Dedifferentiated amniotic fluid mesenchymal stem cell (primary cell): ENCODE measurements at regions not wholly inside any gene's neighbourhood (a gene's known extent, or its start where the extent isn't known, plus 50 kb on each side); places are given as distances from the start of the nearest gene placed in this dataset.
"Not testable (repeated sequence)": the region's sequence is repeated elsewhere in the genome, so short reads cannot be mapped to it uniquely, and the experiment has no call there.

ENCODE experiments used
- DNase-seq: peaks from one replicate; pipeline ENCODE4 v3.0.0-alpha.2; 2016; ENCODE audit errors: extremely low spot score

DNA sequence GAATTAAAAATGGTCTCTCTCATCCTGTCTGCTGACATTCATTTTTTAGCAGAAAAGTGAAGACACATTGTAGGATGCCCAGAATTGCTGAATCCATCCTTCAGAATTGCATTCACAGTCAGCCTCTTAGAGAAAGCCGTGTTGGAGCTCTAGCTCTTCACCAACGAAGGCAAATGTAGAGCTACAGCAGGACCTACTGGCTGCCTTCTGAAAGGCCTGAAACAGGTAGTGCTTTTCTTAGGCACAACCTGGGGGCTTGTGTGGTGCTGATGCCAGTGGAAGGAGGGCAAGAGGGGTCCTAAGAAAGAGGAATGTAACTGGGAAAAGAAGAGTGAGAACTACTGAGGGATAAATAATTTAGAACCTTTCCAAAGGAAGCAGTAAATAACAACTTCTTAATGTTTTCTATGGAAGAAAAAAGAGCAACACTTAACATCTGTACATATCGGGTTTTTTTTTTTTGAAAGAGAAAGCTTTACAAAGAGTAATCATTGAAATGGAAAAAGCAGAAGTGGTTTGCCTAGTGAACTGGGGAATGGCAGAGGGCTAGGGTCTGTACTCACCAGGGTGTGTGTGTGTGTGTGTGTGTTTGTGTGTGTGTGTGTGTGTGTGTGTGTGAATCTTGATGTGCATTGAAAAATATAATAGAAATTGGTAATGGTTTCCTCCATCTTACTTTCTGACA, 297.8 kb downstream of the SATB1 start:
- DNase-seq: no peak

DNA sequence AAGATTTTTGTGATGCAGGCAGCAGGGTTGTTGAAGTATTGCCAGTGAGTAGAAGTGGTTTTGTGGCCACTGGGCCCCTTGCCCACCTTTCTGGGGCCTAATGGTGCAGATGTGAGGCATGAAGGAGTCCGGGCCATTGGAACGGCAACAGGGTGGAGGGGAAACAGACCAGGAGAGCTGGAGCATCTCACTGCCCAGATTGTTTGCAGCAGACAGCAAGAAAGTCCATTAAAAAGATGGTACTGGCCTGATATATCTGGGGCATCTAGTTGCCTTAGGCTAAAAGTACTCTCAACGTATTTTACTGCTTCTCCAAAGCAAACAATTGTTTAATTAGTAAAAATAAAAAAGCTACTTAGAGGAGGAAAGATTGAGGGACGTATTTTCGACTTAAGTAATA, 298.4 kb downstream of the SATB1 start:
- DNase-seq: no peak

DNA sequence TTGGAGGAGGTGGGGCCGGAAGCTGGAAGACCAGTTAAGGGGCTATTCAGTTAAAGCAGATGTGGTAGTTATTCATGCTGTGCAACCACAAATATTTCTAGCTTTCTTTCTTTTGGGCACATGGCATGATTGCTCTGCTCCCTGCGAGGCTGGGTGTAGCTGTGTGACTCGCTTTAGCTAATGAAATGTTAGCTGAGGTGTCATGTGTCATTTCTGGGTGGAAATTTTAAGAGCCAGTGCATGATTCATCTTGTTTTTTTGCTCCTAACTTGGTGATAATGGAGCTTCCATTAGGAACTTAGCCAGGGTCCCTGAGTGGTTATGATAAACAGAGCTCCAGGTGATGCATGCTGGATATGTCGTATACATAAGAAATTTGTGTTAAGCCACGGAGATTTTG, 300.6 kb downstream of the SATB1 start:
- peak; percentile 34 for DNase-seq

DNA sequence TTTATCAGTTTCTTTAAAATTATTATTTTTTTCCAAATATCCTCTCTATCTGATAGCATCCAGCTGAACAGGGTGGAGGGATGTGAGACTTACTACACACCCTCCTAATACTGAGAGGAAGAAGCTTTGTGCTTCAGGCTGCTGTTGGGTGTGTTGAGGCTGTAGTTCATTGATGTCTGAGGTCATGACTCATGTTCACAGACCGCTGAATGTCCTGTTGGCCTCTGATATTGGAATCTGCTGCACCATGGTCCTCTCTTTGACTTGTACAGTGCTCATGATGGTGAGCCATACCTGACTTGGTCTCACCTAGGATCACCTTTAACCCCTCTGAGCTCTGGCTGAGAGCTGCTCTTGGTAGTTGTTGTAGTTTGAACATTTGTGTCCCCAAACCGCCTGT, 302.9 kb downstream of the SATB1 start:
- no peak for DNase-seq

DNA sequence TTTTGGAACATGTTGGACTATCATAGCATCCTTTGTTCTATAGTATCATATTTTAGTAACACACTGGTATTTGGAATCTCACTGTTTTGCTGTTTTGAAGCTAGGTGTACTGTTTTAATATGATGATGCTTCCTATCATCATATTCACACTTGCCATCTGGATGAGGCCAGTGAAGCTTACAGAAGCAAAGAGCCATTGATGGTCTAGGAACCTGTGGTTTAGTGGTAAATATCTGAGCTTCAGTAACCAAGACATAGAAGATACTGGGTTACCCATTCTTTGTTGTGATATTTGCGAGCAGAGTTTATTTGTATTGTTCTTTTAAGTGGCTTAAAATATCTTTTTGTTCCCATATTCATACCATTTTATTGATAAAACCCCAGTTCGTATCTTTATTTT, 304.1 kb downstream of the SATB1 start:
- DNase-seq: no peak

DNA sequence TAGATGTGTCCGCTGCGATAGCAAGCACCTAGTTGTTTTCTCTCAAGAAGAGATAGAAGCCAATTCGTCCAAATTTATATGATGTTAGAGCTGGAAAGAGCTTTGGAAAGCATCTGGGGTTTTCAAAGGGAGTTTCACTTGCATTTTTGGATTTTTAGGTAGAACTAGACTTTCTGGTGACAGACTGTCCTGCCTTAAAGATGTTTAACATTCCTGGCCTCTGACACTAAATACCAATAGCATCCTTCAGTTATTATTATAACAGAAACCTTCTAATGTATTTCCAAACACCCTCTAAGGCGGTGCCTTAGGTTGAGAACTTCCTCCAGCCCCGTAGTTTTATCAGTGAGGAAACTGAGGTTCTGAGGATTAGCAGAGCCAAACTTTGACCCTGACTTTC, 305.3 kb downstream of the SATB1 start:
- no peak for DNase-seq

DNA sequence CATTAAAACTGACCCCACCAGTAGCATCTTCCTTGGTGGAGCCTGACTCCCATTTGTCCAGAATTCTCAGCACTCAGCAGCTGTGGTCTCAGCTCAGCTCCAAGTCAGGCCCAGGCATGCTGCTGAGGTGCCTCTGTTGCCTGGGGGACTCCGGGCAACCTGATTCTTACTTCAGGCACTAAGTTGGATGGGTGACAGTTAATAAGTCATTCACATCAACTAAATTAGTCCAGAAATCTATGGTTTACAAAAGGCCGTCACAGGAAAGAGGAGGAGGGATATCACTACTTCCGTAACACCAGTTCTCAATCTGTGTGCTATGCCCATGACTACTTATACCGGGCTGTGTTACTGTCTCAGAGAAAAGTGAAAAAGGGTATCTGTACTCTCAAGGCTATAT, 310.2 kb downstream of the SATB1 start:
- DNase-seq: no peak

DNA sequence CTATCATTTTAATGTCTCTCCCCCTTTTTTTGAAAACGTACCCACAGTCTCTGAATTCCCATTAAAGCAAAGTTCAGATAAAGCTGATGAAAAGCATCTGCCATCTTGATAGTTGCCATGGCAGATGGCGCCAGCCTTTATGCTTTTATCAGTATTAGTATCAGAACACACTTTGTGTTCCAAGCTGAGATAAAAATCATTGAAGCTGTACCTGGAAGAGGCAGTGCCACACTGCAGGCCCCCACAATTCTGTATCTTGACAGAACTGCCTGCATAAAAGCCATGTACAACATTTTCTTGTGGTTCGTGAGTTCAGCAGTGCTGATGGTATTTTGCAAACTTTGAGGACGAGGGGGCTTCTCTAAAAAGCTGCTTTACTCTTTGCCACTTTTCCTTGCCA, 311.7 kb downstream of the SATB1 start:
- no peak for DNase-seq

DNA sequence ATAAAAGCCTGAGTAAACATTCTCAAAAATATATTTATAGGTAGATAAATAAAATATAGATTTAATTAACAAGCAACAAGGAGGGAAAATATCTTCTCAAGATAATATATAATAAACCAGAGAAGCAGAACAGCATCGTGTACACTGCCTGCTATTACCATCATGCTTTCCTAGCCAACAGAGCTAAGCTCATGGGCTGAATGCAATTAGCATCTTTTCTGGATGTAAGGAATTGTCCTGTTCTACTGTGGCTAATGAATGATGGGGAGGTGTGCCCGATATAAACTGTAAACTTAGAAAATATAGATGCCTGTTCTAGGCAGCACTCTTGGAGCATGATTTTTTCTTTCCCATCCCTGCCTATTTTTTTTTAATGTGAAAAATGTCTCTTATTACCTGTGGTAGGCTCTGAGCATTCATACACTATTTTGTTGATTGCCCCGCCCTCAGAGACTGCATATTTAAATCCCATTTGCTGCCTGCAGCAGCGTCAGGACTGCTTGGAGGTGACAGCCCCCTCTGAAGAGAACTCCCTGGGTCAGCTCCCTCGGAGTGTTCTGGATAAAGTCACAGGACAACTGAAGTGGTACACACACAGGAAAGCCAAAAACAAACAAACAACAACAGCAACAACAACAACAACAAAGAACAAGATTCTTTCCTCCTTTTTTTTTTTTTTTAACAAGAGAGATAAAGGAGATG, 312.3 kb downstream of the SATB1 start:
- DNase-seq: no peak

DNA sequence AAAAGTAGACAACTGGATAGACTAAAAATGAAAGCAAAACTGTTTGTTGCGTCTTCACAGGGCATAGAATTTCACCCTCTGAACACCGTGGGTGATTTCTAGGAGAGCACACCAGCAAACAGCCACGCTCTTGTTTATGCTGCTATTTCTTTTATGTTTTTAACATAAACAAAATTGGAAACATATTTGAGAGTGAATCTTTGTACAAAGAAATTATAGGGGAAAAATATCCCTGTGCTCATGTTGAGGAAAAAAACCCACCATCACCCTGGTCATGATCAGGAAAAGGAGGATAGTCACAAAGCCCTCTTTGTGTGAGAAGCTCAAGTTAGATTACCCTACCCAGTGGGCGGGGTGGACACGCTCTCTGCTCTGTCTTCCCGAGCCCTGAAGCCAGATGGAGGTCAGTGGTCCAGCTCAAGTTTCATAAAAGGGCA, 313.3 kb downstream of the SATB1 start:
- DNase-seq: peak; percentile 44

DNA sequence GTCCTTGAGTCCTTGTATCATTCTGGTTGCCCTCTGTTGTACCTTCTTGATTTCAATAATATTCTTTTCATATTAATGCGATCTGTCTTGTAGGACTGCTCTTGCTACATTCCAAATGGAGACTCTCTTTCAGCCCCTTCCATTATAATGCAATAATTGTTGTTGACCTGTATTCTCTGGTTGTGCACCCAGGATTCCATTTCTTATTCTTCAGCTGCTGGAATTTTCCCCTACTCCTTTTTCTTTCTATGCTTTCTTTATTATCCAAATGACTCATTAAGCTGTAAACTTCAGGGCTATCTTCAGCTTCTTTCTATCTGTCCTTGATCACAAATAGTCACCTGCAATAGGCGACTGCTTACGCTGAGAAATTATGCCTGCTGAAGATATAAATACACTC, 321.5 kb downstream of the SATB1 start:
- no peak for DNase-seq

DNA sequence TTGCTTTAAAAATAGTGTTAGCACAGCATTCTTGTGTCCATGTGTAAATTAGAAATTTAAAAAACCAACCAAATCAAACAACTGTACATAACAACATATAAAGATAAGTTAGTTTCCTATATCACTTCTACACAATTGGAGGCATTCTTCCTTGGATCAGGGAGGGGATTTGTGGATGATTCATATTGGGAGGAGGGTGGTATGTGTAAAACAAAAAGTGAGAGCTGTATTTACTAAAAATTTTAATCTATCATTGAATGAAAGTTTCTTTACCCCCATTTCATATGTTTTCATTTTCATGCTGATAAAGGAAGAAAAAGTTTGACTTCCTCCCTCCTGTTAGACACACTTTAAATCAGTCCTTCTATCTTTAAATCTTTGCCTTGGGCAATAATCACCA, 325.0 kb downstream of the SATB1 start:
- DNase-seq: no peak

DNA sequence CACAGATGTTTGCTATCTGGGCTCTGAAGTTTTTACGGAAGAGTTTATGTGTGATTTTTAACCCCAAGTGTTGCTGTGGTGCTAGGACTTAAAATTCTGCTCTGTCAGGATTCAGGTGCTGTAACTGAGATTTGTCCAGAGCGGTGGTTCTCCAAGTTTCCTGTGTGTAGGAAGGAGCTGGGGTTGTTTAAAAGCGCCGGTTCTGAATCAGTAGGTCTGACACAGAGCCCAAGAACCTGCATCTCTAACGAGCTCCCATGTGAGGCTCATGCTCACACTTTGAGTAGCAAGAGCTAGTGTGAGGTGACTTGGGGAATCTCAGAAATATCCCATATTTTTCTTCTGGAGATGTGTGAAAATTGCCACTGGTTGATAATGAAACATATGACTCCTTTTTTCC, 325.5 kb downstream of the SATB1 start:
- DNase-seq: no peak

DNA sequence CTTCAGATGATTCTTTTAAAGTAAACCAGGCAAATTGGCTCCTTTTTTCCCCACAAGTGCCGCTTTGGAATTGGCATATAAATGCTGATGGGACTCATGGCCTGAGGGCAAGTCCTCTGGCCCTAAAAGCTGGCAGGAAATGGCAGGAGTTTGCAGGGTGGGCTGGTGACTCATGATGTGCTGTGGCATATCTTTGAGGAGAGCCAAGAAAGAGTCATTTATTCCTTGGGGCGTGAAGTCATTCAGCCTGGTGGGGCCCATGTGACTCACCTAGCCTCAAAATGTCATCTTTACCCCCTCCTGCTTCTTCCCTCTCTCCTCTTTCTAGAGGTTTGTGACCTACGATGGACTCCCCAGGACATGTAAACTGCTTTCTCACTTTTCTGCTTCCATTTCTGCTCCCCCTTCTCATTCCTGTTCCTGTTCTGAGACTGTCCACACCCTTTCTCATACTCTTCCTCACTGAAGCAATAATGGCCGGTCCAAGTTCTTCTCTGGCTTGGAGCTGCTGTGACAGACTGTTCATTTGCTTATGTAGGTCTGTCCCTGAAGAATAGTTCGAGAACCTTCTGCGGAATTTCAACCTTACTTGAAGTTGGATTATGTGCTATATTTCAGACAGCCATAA, 326.1 kb downstream of the SATB1 start:
- peak; percentile 70 for DNase-seq

DNA sequence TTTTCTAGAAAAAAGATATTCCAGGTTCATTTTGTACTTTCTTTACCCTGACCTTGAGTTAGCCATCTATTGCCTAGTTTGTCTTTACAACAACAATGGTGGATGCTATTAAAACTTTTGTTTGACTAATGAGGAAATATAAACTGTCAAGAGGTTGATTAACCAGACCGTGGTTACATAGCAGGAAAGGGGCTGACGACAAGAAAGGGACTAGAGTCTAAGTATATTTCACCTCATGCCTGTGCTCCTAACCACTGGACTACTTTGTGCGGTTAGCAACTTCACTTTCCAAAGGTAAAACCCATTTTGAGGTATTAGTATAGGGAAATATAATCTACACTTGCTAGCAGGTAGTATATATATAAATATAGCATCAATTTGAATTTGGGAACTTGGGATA, 327.1 kb downstream of the SATB1 start:
- DNase-seq: no peak

DNA sequence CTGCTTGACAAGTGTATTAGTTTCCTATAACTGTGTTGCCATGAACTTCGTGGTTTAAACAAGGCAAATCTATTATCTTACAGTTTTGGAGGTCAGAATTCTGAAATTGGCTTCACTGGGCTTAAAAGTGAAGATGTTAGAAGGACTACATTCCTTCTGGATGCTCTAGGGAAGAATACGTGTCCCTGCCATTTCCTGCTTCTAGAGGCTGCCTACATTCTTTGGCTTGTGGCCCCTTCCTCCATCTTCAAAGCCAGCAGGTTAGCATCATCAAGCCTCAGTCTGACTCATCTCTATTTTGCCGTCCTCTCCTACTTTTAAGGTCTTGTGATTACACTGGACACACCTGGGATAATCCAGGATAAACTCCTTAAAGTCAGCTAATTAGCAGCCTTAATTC, 327.7 kb downstream of the SATB1 start:
- no peak for DNase-seq

DNA sequence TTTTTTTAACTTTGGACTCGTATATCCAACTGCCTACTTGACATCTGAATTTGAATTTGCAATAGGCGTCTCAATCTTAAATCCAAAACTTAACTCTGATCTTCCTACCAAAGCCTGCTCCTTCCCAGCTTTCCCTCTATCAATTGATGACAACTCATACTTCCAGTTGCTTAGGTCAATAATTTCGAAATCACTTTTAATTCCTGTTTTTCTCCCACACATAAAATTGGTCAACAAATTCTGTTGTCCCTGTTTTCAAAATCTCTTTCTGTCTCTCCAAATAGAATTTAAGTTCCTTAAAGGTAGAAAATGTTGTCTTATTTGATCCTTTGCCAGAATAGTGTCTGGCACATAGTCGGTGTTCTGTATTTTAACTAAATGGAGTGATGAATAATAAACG, 332.4 kb downstream of the SATB1 start:
- DNase-seq: no peak

DNA sequence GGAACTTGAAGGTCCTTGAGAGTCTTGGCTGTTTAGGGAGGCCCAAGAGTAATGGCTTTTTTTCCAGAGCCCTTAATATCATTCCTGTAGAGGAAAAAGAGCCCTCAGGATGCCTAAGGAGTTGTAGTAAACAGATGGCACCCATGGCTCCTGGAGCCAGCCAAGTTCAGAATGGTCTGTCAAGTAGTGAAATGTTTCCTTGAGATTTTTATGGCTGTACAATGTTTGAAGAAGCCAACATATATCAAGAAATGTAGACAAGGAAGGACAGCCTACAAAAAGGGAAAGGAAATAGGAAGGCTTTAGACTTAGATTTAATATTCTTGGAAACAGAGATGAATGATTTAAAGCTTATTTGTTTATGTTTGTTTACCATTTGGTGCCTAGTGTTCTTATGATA, 334.8 kb downstream of the SATB1 start:
- no peak for DNase-seq

DNA sequence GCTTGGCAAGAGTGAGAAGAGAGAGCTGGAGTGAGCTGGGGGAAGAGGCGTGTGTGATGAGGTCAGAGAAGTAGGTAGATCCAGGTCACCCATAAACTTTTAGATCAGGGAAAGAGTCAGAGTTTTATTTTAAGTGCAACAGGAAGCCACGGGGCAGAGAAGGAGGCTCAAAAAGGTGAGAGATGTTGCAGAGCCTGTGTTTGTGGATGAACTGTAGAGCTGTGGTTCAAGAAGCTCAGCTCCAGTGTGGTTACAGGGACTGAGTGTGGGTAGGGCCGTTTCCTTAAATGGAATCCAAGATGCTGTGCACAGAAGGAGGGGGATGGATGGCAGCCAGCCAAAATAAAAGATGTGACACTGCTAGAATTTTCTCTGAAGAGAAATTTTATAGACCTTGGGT, 337.2 kb downstream of the SATB1 start:
- DNase-seq: no peak

DNA sequence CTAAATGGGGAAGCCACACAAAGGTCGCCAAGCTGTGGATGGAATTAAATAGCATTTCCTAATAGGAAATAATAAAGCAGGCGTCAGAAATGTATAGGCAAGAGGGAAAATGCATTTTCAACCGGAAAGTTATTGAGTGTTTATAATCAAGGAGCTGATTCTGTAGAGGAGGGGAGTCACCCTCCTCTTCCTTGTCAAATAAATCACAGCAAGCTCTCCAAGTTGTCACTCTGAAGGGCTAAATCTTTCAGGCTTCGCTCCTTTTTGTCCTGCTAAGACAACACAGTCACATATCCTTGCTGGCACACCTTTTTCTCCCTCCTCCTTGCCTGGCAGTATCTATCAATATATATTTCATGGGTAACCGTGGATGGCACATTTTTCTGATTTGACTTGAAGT, 338.4 kb downstream of the SATB1 start:
- DNase-seq: no peak

DNA sequence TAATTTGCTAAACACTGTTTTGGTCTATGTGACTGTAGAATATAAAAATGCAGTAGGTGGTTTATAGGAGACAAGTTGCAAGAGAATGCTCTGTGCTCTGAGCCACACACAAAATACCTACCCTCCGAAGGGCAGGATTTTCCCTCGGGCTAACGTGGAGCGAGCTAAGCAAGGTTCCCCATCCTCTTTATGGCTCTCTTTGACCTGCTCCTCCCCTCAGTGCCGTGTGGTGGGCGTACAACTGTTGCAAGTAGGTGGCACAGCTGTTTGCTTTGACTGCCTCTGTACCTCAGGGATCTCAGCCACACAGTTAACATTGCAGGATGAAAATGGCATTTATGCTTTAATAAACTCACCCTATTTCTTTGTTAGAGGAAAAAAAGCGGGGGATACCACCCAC, 339.1 kb downstream of the SATB1 start:
- DNase-seq: no peak

DNA sequence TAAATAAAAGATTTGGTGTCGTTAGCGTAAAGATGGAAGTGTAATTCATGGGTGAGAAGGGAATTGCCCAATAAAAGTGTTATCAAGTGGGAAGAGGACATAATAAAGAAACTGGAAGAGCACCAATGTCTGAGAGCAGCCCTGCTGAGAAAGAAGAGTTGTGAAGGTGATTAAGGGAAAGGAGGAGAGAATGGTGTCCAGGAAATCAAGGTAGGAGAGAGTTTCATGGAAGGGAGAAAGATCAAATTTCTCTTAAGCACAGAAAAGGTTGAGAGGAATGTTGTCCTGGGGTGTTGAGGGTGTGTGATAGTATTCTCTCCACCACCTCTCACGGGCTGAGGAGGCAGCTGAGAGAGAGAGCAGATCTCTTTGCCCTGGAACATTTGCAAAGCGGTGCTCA, 339.7 kb downstream of the SATB1 start:
- no peak for DNase-seq

DNA sequence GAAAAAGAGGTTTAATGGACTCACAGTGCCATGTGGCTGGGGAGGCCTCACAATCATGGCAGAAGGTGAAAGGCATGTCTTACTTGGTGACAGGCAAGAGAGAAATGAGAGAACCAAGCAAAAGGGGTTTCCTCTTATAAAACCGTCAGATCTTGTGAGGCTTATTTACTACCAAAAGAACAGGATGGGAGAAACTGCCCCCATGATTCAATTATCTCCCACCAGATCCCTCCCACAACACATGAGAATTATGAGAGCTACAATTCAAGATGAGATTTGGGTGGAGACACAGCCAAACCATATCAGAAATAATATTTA, 340.8 kb upstream of the TBC1D5 start:
- not testable (repeated sequence) for DNase-seq
